GM19372 (cell line): ENCODE measurements at regions not wholly inside any gene's neighbourhood (a gene's known extent, or its start where the extent isn't known, plus 50 kb on each side); places are given as distances from the start of the nearest gene placed in this dataset.
"Not testable (repeated sequence)": the region's sequence is repeated elsewhere in the genome, so short reads cannot be mapped to it uniquely, and the experiment has no call there.

ENCODE experiments used
- ATAC-seq: cut with Tn5 transposase; IDR thresholded peaks from one replicate; pipeline ENCODE4 v1.9.1; 2021; ENCODE audit warnings: mild to moderate bottlenecking, low read depth, moderate library complexity; ENCODE audit not compliant: unreplicated experiment

- ATAC-seq = no peak
These were observed 481.9 kb downstream of the TBC1D32 start for GRCh38 chr6:120852293-120852849.

- no peak for ATAC-seq
These were observed 508.0 kb downstream of the TBC1D32 start for GRCh38 chr6:120826253-120826652.

- no peak for ATAC-seq
These were observed 517.5 kb downstream of the TBC1D32 start for GRCh38 chr6:120816794-120817193.

GRCh38 chr6:120805276-120805675 lies 529.0 kb downstream of the TBC1D32 start:
- no peak for ATAC-seq

- no peak for ATAC-seq
These were observed 529.7 kb downstream of the TBC1D32 start for GRCh38 chr6:120804612-120805011.

GRCh38 chr6:120786682-120787081 lies 547.6 kb downstream of the TBC1D32 start:
- no peak for ATAC-seq

GRCh38 chr6:120786256-120786655 lies 548.0 kb downstream of the TBC1D32 start:
- ATAC-seq = no peak

- ATAC-seq = no peak
These were observed 548.7 kb downstream of the TBC1D32 start for GRCh38 chr6:120785459-120786086.

- ATAC-seq = no peak
These were observed 554.8 kb downstream of the TBC1D32 start for GRCh38 chr6:120779441-120779840.

GRCh38 chr6:120775698-120776097 lies 558.6 kb downstream of the TBC1D32 start:
- ATAC-seq = no peak

GRCh38 chr6:120774275-120774674 lies 560.0 kb downstream of the TBC1D32 start:
- no peak for ATAC-seq

- no peak for ATAC-seq
These were observed 563.3 kb downstream of the TBC1D32 start for GRCh38 chr6:120771019-120771418.

- ATAC-seq = no peak
These were observed 570.0 kb downstream of the TBC1D32 start for GRCh38 chr6:120764312-120764711.

- ATAC-seq = no peak
These were observed 574.7 kb downstream of the TBC1D32 start for GRCh38 chr6:120759570-120759969.

- not testable (repeated sequence) for ATAC-seq
These were observed 585.7 kb downstream of the TBC1D32 start for GRCh38 chr6:120748574-120748973.

- no peak for ATAC-seq
These were observed 597.5 kb downstream of the TBC1D32 start for GRCh38 chr6:120736740-120737139.

- ATAC-seq = no peak
These were observed 598.6 kb downstream of the TBC1D32 start for GRCh38 chr6:120735641-120736040.

GRCh38 chr6:120711255-120711654 lies 623.0 kb downstream of the TBC1D32 start:
- no peak for ATAC-seq

- ATAC-seq = no peak
These were observed 634.3 kb downstream of the TBC1D32 start for GRCh38 chr6:120700001-120700400.

- ATAC-seq = no peak
These were observed 647.8 kb downstream of the TBC1D32 start for GRCh38 chr6:120686492-120686891.

GRCh38 chr6:120682145-120682544 lies 652.1 kb downstream of the TBC1D32 start:
- no peak for ATAC-seq

GRCh38 chr6:120681204-120681603 lies 653.1 kb downstream of the TBC1D32 start:
- no peak for ATAC-seq
